Right lobe of liver (tissue), 6 donors: ENCODE measurements at regions not wholly inside any gene's neighbourhood (a gene's known extent, or its start where the extent isn't known, plus 50 kb on each side); places are given as distances from the start of the nearest gene placed in this dataset.

Experiments
- ATAC-seq, 4 donors: fragments of 200-7000 bp; cut with Tn5 transposase; one replicate each; pipeline ENCODE4 v1.9.1; 2020; ENCODE audit warnings: mild to moderate bottlenecking in 4 of 4, moderate library complexity in 4 of 4
- DNase-seq, 3 donors: peaks; one replicate each; pipeline ENCODE4 v3.0.0-alpha.2; 2020
- H3K27ac ChIP-seq, 3 donors: fragments of 200-600 bp; one replicate each; pipeline ENCODE4 v1.8.0; 2022
- H3K27me3 ChIP-seq, 2 donors: fragments of 200-600 bp; one replicate each; pipeline ENCODE4 v1.8.0; 2022
- H3K36me3 ChIP-seq, 4 donors: fragments of 200-600 bp; sonication (generic) in 1 of 4; one replicate each; pipeline versions ENCODE4 v1.5.1 to v1.8.0; 2017 to 2022; ENCODE audit warnings: control low read depth in 1 of 4
- H3K4me1 ChIP-seq, 4 donors: fragments of 200-600 bp; sonication (generic) in 1 of 4; one replicate each; pipeline versions ENCODE4 v1.5.1 to v1.8.0; 2017 to 2022; ENCODE audit warnings: control low read depth in 1 of 4
- H3K4me3 ChIP-seq, 3 donors: fragments of 200-600 bp; one replicate each; pipeline ENCODE4 v1.8.0; 2022
- H3K9me3 ChIP-seq, 4 donors: fragments of 200-600 bp; sonication (generic) in 1 of 4; one replicate each; pipeline versions ENCODE4 v1.5.1 to v1.8.0; 2017 to 2022; ENCODE audit warnings: control low read depth in 1 of 4
- CTCF ChIP-seq, 4 donors: fragments of 200-600 bp in 3 of 4; fragments of 450-650 bp in 1 of 4; IDR thresholded peaks; one replicate each; pipeline versions ENCODE4 v1.5.1 to v1.8.0; 2016 to 2022; ENCODE audit warnings: antibody characterized with exemption in 4 of 4, mild to moderate bottlenecking in 2 of 4
- POLR2A ChIP-seq: fragments of 450-650 bp; IDR thresholded peaks from one replicate; pipeline ENCODE4 v1.6.1; 2017; ENCODE audit warnings: antibody characterized with exemption, mild to moderate bottlenecking
- WGBS: methylation state at CpG from one replicate; pipeline ENCODE4 v1.1.6; 2018; ENCODE audit warnings: low coverage, low lambda C conversion rate; ENCODE audit not compliant: insufficient coverage; ENCODE audit errors: missing lambda C conversion rate; 5-methylcytosine and 5-hydroxymethylcytosine counted together
- intact Hi-C, 2 donors: fragments of 100-400 bp; cut with DNase I; formaldehyde crosslinking; loops; one replicate each; pipeline versions ENCODE4 v1.11.2 to v1.14.1; 2022
- donor health status: DM: no; HTN: yes; CAD: no.
- donor health status: DM: no; HTN: no; CAD: no.
- donor health status: DM: no; HTN: no; CAD: no.
- donor health status: DM: no; HTN: yes; CAD: no.
- donor health status: DM: no; HTN: yes; CAD: no.

GRCh38 chr15:93458597-93458996, 369.6 kb upstream of the RGMA start:
- no peaks in the 10 kb centered on the region for H3K36me3 ChIP-seq
- DNase-seq: no peak
- no peak overlapping the region for H3K27ac ChIP-seq
- H3K4me3 ChIP-seq: no peak overlapping the region
- TF ChIP-seq CTCF (IDR thresholded peaks at IDR 0.05) (no peak), POLR2A (no peak)
- intact Hi-C loops: no loop called here
- no peak for ATAC-seq
- H3K9me3 ChIP-seq: no peaks in the 10 kb centered on the region
- H3K4me1 ChIP-seq: no peaks in the 10 kb centered on the region
- H3K27me3 ChIP-seq: no peaks in the 10 kb centered on the region
- WGBS: 63% methylated on average over 5 of the region's 5 CpGs

- WGBS: 38% methylated on average over 3 of the region's 7 CpGs
- ATAC-seq: no peak
- no peak overlapping the region for H3K27ac ChIP-seq
Measured at GRCh38 chr15:93454788-93455187, 365.8 kb upstream of the RGMA start.

GRCh38 chr15:93452537-93453211, 363.7 kb upstream of the RGMA start:
- Histone ChIP-seq H3K27me3 (no peaks in the 10 kb centered on the region), H3K9me3 (no peaks in the 10 kb centered on the region), H3K4me3 (no peak overlapping the region), H3K4me1 (no peaks in the 10 kb centered on the region), H3K36me3 (no peaks in the 10 kb centered on the region), H3K27ac (no peak overlapping the region)
- ATAC-seq (no peak), DNase-seq (no peak)
- intact Hi-C loops: no loop called here
- TF ChIP-seq POLR2A (no peak), CTCF (IDR thresholded peaks at IDR 0.05) (no peak)

More at GRCh38 chr15:93454788-93455187, 365.8 kb upstream of the RGMA start:
- intact Hi-C loops: no loop called here
- H3K9me3 ChIP-seq: no peaks in the 10 kb centered on the region
- H3K4me3 ChIP-seq: no peak overlapping the region
- TF ChIP-seq POLR2A (no peak), CTCF (IDR thresholded peaks at IDR 0.05) (no peak)
- no peaks in the 10 kb centered on the region for H3K27me3 ChIP-seq
- H3K4me1 ChIP-seq: no peaks in the 10 kb centered on the region
- no peaks in the 10 kb centered on the region for H3K36me3 ChIP-seq
- DNase-seq: no peak

GRCh38 chr15:93451822-93452221, 362.8 kb upstream of the RGMA start:
- Histone ChIP-seq H3K27ac (no peak overlapping the region), H3K4me1 (no peaks in the 10 kb centered on the region), H3K27me3 (no peaks in the 10 kb centered on the region), H3K9me3 (no peaks in the 10 kb centered on the region), H3K36me3 (no peaks in the 10 kb centered on the region), H3K4me3 (no peak overlapping the region)
- ATAC-seq (peak in 1 of 4 donors; percentile 51), DNase-seq (no peak)
- TF ChIP-seq POLR2A (no peak), CTCF (IDR thresholded peaks at IDR 0.05) (no peak)
- intact Hi-C loops: no loop called here
- whole genome bisulfite sequencing: 9% methylated on average over 2 of the region's 2 CpGs

- no peak overlapping the region for H3K27ac ChIP-seq
- WGBS: 49% methylated on average over 6 of the region's 6 CpGs
- H3K27me3 ChIP-seq: no peaks in the 10 kb centered on the region
- intact Hi-C loops: no loop called here
- no peaks in the 10 kb centered on the region for H3K9me3 ChIP-seq
- DNase-seq (no peak), ATAC-seq (peak in 1 of 4 donors; percentile 45)
- TF ChIP-seq POLR2A: no peak
- TF ChIP-seq CTCF (IDR thresholded peaks at IDR 0.05): no peak
- no peak overlapping the region for H3K4me3 ChIP-seq
- no peaks in the 10 kb centered on the region for H3K4me1 ChIP-seq
- H3K36me3 ChIP-seq: no peaks in the 10 kb centered on the region
Measured at GRCh38 chr15:93451265-93451664, 362.3 kb upstream of the RGMA start.
